HL-60 (cell line): ENCODE measurements at regions not wholly inside any gene's neighbourhood (a gene's known extent, or its start where the extent isn't known, plus 50 kb on each side); places are given as distances from the start of the nearest gene placed in this dataset.

Experiments
- DNase-seq, 2 experiments: peaks; one replicate each; pipeline ENCODE4 v3.0.0-alpha.2; 2010 to 2020; ENCODE audit warnings: low read depth in 1 of 2, low spot score in 1 of 2
- H3K27ac ChIP-seq: fragments of 250-450 bp; sonication (Bioruptor Pico); replicated peaks from 2 replicates; pipeline ENCODE4 v1.5.1; 2020; ENCODE audit warnings: mild to moderate bottlenecking, moderate library complexity
- H3K27me3 ChIP-seq: fragments of 250-450 bp; sonication (Bioruptor Pico); 2 replicates; pipeline ENCODE4 v1.5.1; 2021; ENCODE audit warnings: mild to moderate bottlenecking, moderate library complexity; ENCODE audit not compliant: insufficient read depth, poor library complexity, severe bottlenecking
- H3K4me3 ChIP-seq: replicated peaks from 2 replicates; pipeline ENCODE4 v1.5.1; 2011; ENCODE audit warnings: mild to moderate bottlenecking, control low read depth, low read length; ENCODE audit not compliant: insufficient read depth
- CTCF ChIP-seq: IDR thresholded peaks from one replicate; pipeline ENCODE4 v1.5.1; 2011; ENCODE audit warnings: low read length, control low read depth, inconsistent platforms; ENCODE audit not compliant: insufficient read depth
- GABPA ChIP-seq: IDR thresholded peaks from 2 replicates; pipeline ENCODE4 v1.6.1; 2012; ENCODE audit warnings: low read depth
- POLR2AphosphoS5 ChIP-seq: IDR thresholded peaks from 2 replicates; pipeline ENCODE4 v1.6.1; 2012; ENCODE audit warnings: low read depth
- REST ChIP-seq: IDR thresholded peaks from 2 replicates; pipeline ENCODE4 v1.6.1; 2012; ENCODE audit warnings: low read depth; ENCODE audit not compliant: insufficient replicate concordance
- SPI1 ChIP-seq: IDR thresholded peaks from 2 replicates; pipeline ENCODE4 v1.6.1; 2012; ENCODE audit warnings: low read depth, mild to moderate bottlenecking, borderline replicate concordance

DNA sequence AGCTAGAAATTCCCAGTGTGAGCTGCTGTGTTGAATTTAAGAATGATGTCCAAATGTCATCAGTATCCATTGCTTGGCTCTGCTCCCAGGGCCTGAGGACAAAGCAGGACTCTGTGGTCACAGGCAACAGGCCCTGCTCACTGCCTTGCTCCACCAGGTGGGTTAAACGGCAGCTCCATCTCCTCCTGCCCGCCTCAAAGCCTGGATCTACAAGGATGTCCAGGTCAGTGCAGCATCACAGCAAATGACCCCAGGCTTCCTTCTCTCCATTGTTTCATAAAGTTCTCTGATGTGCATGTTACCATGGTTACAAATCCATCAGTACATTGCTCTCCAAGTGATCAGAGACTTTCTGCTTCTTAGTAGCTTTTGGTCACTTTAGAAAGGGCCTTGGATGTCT lies 322.0 kb upstream of the ZNF32 start:
- no peak overlapping the region for H3K4me3 ChIP-seq
- no peak overlapping the region for H3K27ac ChIP-seq
- peaks cover 5% of the 10 kb centered on the region for H3K27me3 ChIP-seq
- no peak for DNase-seq
- TF ChIP-seq REST, result no peak
- TF ChIP-seq GABPA, result no peak
- no peak for TF ChIP-seq SPI1
- no peak for TF ChIP-seq POLR2AphosphoS5
- TF ChIP-seq CTCF, result no peak

- Histone ChIP-seq H3K27me3 (peaks cover 5% of the 10 kb centered on the region), H3K4me3 (no peak overlapping the region), H3K27ac (no peak overlapping the region)
- DNase-seq, result no peak
- TF ChIP-seq SPI1, result no peak
- TF ChIP-seq REST, result no peak
- no peak for TF ChIP-seq CTCF
- TF ChIP-seq POLR2AphosphoS5, result no peak
- TF ChIP-seq GABPA, result no peak
These were observed 321.5 kb upstream of the ZNF32 start for GRCh38 chr10:43970018-43970698.

DNA sequence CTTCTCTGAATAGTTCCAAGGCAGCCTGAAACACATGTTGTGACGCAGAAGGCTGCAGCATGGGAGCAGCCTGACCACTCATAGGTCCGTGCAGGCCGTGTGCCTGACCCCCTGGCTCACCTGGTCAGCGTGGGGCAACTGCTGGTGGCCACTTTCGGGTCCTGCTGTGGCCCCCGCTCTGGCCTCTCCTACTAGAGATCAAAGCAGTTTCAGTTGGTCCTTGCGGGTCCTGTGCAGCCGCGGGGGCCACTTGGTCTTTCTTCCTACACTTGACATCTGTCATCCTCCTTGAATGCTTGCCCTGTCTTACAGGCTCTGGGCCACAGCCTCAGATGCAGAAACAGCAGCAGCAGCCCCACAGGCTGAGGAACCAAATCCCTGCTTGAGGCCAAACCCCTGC lies 320.8 kb upstream of the ZNF32 start:
- TF ChIP-seq REST, result no peak
- no peak for TF ChIP-seq POLR2AphosphoS5
- no peak for TF ChIP-seq SPI1
- TF ChIP-seq CTCF, result no peak
- TF ChIP-seq GABPA, result no peak
- Histone ChIP-seq H3K4me3 (no peak overlapping the region), H3K27ac (no peak overlapping the region), H3K27me3 (peaks cover 10% of the 10 kb centered on the region)
- no peak for DNase-seq
